Breast epithelium (tissue), 3 donors: ENCODE measurements at regions not wholly inside any gene's neighbourhood (a gene's known extent, or its start where the extent isn't known, plus 50 kb on each side); places are given as distances from the start of the nearest gene placed in this dataset.

ENCODE experiments used
- CTCF ChIP-seq, 3 donors: fragments of 450-650 bp; IDR thresholded peaks; one replicate each; pipeline ENCODE4 v1.5.1; 2016 to 2017; ENCODE audit warnings: antibody characterized with exemption in 3 of 3, mild to moderate bottlenecking in 3 of 3, moderate library complexity in 3 of 3
- POLR2A ChIP-seq: fragments of 450-650 bp; IDR thresholded peaks from one replicate; pipeline ENCODE4 v1.6.1; 2016; ENCODE audit warnings: antibody characterized with exemption, mild to moderate bottlenecking, moderate library complexity

GRCh38 chr2:42861321-42861720 lies 68.9 kb upstream of the HAAO start:
- TF ChIP-seq CTCF (IDR thresholded peaks at IDR 0.05), result no peak
- no peak for TF ChIP-seq POLR2A
